ENCODE measurements at regions not wholly inside any gene's neighbourhood (a gene's known extent, or its start where the extent isn't known, plus 50 kb on each side); places are given as distances from the start of the nearest gene placed in this dataset.

DNA sequence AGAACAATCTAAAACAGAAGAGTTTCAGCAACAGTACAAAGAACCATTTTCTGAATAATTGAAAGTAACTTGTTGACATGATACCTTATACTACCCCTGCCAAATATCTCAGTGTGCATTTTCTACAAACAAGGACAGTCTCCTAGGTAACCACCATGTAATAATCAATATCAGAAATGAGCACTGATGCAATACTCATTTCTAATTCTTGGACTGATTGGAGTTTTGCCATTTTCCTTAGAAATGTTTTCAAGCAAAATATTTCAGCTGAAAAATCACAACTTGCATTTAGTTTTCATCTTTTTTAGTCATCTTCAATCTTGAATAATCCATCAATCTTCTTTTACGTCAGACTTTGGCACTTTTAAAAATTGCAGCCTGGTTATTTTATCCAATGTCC, 420.2 kb downstream of the CDC14C start:
- Histone ChIP-seq H3K9me3 (peaks cover 0 to 2% (median 0%) of the 10 kb centered on the region in 12 donors), H3K36me3 (no peaks in the 10 kb centered on the region), H3K4me1 (no peaks in the 10 kb centered on the region), H3K27ac (no peak overlapping the region), H3K27me3 (no peaks in the 10 kb centered on the region), H3K4me3 (no peak overlapping the region)
- 83 to 94% (median 89%) methylated on average over 1 of the region's 1 CpG for WGBS, 4 donors
- no peak for ATAC-seq
- intact Hi-C loops (cut with DNase I) = loop anchor here in 1 of 10 donors (10.0 kb wide), 1 partner anchor 50 kb away; no protein-coding TSS in a partner anchor
- no peak for TF ChIP-seq POLR2A (IDR thresholded peaks at IDR 0.05)
- TF ChIP-seq, protein P1, sequence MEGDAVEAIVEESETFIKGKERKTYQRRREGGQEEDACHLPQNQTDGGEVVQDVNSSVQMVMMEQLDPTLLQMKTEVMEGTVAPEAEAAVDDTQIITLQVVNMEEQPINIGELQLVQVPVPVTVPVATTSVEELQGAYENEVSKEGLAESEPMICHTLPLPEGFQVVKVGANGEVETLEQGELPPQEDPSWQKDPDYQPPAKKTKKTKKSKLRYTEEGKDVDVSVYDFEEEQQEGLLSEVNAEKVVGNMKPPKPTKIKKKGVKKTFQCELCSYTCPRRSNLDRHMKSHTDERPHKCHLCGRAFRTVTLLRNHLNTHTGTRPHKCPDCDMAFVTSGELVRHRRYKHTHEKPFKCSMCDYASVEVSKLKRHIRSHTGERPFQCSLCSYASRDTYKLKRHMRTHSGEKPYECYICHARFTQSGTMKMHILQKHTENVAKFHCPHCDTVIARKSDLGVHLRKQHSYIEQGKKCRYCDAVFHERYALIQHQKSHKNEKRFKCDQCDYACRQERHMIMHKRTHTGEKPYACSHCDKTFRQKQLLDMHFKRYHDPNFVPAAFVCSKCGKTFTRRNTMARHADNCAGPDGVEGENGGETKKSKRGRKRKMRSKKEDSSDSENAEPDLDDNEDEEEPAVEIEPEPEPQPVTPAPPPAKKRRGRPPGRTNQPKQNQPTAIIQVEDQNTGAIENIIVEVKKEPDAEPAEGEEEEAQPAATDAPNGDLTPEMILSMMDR (IDR thresholded peaks at IDR 0.05) = no peak
- DNase-seq = no peak

DNA sequence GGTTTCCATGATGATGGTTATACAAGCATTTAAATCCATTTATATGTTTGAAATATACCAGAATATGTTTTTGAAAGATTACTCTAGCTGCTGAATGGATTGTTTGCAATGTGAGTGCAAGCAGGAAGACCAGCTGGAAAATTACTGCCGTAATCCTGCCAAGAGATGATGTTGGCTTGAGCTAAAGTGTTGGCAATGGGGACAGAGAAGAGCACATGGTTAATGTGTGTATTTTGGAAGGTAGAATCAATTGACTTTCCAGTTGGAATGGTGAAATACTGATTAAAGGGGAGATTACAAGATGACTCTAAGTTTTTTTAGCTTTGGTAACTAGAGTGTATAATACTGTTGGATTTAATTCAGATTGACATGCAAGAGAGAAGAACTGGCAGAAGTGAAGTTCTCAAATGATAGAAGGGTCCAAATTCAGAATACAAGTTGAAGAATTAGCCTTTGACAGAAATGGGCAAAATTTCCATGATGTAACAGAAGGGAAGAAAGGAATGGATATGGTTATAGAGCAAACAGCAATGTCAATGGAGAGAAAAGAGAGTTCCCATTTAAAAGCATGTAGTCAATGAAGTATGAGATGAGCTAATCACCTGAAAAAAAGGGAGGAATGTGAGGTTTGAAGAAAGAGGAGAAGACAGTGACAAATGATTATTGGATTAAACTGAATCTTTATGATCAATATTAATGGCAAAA, 422.0 kb downstream of the CDC14C start:
- Histone ChIP-seq H3K4me3 (no peak overlapping the region), H3K9me3 (peaks cover 0 to 17% (median under 1%) of the 10 kb centered on the region in 12 donors), H3K4me1 (no peaks in the 10 kb centered on the region), H3K27ac (no peak overlapping the region), H3K36me3 (no peaks in the 10 kb centered on the region), H3K27me3 (no peaks in the 10 kb centered on the region)
- peak in 2 of 4 donors; percentile 41 to 70 for ATAC-seq
- 28 to 75% (median 56%) methylated on average over 1 of the region's 1 CpG for WGBS, 4 donors
- intact Hi-C loops (cut with DNase I) = loop anchor here in 1 of 10 donors (10.0 kb wide), 1 partner anchor 48 kb away; no protein-coding TSS in a partner anchor
- peak in 2 of 5 donors; percentile 26 to 27 for DNase-seq
- TF ChIP-seq POLR2A (IDR thresholded peaks at IDR 0.05) = no peak
- TF ChIP-seq, protein P1 (IDR thresholded peaks at IDR 0.05) = no peak

DNA sequence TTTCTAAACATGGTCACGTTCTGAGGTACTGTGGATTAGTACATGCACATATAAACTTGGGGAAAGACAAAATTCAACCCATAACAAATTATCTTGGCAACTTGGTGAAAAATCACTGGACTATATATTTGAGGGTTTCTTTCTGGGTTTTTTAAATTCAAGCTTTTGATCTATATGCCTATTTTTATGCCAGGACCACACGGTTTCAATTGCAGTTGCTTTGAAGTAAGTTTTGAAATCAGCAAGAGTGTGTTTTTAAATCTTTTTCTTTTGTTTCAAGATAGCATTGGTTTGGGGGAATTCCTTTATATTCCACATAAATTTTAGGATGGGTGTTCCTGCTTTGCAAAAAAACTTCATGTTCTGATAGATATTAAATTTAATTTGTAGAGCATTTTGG, 406.4 kb upstream of the VWC2 start:
- DNase-seq (no peak), ATAC-seq (no peak)
- Histone ChIP-seq H3K9me3 (peaks cover 0 to 12% (median 0%) of the 10 kb centered on the region in 12 donors), H3K27me3 (no peaks in the 10 kb centered on the region), H3K4me3 (no peak overlapping the region), H3K4me1 (no peaks in the 10 kb centered on the region), H3K27ac (no peak overlapping the region), H3K36me3 (no peaks in the 10 kb centered on the region)
- intact Hi-C loops (cut with DNase I) = no loop called here
- TF ChIP-seq, protein P1 (IDR thresholded peaks at IDR 0.05) = no peak
- no peak for TF ChIP-seq POLR2A (IDR thresholded peaks at IDR 0.05)
- 60 to 71% (median 62%) methylated on average over 2 of the region's 2 CpGs for WGBS, 4 donors

DNA sequence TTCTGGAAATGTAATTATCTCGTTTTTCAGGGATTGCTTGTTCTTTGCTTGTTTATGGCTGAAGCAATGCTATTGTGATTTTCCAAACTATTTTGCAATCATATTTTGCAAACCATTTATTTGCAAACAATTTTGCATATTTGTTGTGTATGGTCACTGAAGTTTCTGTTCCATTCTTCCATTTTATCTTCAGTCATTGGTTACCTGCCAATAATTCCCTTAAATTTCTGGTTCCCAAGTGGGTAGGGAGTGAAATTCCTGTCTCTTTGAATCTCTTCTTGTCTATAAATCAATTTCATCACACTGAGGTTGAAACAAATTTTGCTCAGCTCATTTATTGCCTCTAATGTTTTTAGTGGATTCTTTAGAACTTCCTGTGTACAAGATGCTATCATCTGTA, 401.7 kb upstream of the VWC2 start:
- Histone ChIP-seq H3K36me3 (no peaks in the 10 kb centered on the region), H3K4me3 (no peak overlapping the region), H3K27ac (no peak overlapping the region), H3K27me3 (no peaks in the 10 kb centered on the region), H3K9me3 (no peaks in the 10 kb centered on the region), H3K4me1 (no peaks in the 10 kb centered on the region)
- ATAC-seq (no peak), DNase-seq (no peak)
- TF ChIP-seq, protein P1 (IDR thresholded peaks at IDR 0.05) = no peak
- no peak for TF ChIP-seq POLR2A (IDR thresholded peaks at IDR 0.05)
- intact Hi-C loops (cut with DNase I) = no loop called here
- 43 to 63% (median 53%) methylated on average over 1 of the region's 1 CpG for WGBS, 4 donors

All from heart left ventricle (tissue), 16 donors.